GM18868 (cell line): ENCODE measurements at regions not wholly inside any gene's neighbourhood (a gene's known extent, or its start where the extent isn't known, plus 50 kb on each side); places are given as distances from the start of the nearest gene placed in this dataset.
"Not testable (repeated sequence)": the region's sequence is repeated elsewhere in the genome, so short reads cannot be mapped to it uniquely, and the experiment has no call there.

ENCODE experiments used
- ATAC-seq: cut with Tn5 transposase; IDR thresholded peaks from one replicate; pipeline ENCODE4 v1.9.1; 2021; ENCODE audit warnings: mild to moderate bottlenecking, moderate library complexity; ENCODE audit not compliant: unreplicated experiment

DNA sequence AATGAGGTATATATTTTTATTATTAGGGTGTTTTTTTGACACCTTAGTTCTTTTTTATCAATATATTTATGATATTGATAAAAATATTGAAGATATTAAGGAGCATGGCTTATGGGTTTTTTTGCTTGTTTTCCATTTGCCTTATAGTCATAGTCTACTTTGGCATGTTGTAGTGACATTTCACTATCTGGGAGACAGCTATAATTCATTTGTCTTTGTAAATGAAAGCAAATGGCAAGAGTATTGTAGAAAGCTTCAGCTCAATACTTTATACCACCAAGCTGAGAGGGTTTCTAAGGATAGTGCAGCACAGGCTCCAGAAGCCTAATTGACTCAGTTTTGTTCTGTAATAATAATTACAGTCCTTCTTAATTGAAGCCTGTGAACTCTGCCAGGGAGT is 1182.3 kb downstream of the EFNA5 start:
- ATAC-seq: no peak

DNA sequence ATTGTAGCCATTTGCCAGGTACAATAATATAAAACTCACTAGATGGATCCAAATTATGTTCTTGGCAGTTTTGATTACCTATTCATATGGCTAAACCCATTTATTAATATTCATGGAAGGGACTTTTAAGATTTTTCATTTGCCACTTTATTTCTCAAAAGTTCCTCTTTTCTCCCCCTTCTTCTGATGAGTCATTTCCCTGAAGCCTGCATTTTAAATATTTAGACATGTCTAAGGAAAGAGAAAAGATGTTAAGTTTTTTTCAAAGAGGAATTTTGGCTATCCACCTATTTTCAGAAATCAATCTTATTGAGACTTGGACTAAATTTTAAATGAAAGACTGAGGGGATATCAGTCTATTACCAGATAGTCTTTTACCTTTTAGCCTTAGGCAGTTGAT is 1189.4 kb downstream of the EFNA5 start:
- no peak for ATAC-seq

DNA sequence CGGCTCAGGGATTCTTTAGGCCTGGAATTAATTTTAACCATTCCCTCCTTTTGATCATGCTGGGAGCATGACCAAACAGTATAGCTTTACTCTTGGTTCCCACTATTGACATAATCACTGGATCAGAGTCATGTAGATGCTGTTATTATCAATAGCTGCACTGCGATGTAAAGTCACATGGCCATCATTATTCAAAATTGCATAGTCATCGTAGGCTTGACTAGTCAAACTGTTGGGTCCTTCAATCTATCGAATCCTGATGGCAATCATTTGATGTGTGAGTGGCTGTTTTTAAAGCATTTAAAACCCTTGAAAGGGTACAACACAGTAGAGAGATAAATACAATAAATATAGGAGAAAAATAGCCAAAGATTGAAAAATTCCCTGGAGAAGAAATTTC is 1194.1 kb downstream of the EFNA5 start:
- no peak for ATAC-seq

DNA sequence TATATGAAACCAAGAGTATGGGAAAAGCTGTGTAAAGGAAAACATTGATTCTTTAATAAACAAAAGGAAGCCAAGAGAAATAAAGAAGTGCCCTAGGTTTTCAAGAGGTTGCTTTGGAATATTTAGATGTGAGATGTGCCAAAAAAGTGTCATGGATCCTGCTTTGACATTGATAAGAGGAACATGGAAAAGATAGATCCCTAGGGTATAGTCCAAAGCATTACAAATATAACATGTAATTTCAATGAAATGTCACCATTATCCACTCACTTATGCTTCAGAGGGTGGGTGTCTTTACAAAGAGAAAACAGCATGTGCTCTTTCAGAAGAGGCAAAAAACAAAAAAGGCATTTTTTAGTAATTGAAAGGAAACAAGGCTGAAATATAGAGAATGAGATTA is 1196.7 kb downstream of the EFNA5 start:
- ATAC-seq: no peak

DNA sequence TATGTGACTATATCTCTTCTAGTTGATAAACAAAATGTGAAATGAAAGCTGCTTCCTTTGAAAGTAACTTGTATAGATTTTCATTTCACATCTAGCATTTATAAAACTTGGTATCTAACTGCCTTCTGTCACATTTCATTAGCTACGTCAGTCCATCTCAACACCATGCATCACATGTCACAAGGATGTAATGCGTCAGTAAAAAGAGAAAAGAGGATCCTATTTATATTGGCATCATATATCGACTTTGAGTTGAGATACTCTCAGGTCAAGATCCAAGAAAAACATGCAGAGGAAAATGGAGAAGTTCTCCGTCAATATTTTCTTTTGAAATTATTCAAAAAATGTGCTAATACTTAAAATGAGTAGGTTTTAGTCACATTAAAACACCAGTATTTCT is 1211.2 kb downstream of the EFNA5 start:
- no peak for ATAC-seq

DNA sequence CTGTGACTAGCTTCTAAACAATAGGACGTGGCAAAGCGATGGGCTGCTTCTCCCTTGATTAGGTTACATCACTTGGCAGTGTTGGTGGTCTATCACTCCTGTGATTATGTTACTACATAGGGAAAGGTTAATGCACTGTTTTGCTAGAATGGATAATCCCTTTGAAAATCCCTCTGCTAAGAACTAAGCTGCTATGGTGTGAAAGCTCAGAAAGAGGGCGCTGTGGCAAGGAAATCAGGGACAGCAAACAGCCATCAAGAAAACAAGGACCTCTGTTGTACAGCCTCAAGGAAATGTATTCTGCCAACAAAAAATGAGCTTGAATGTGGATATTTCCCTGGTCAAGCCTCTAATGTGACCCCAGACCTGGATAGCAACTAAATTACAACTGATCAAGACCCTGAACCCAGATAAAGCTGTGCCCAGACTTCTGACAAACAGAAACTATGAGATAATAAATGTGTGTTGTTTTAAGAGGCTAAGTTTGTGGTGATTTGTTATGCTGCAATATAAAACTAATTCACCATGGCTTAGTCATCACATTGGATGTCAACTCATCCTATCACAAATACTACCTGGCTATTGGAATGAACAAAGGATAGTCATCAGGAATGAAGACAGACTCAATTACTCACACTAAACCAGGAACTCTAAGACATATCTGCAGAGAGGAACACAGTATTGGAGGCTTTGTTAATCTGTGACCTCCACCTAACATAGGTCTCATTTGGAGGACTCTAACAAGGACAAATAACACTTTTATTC is 1215.9 kb downstream of the EFNA5 start:
- ATAC-seq: no peak

DNA sequence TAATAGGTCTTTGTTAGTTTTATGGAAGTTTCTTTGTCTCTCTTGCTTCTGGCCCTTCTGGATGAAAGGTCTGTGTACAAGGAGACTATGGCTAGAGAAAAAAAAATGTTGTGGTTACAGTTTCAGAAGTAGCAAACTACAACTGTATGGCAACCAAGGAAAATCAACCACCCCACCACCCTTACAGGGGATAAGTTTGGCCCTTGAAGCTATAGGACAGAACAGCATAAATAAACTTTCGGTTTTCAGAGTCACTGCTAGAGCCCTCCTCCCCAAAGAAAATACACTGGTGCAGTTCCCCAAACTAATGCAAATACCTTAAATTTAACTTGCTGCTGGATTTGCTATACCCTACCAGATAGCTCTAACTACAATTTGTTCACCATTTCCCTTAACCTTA is 1216.7 kb downstream of the EFNA5 start:
- no peak for ATAC-seq

DNA sequence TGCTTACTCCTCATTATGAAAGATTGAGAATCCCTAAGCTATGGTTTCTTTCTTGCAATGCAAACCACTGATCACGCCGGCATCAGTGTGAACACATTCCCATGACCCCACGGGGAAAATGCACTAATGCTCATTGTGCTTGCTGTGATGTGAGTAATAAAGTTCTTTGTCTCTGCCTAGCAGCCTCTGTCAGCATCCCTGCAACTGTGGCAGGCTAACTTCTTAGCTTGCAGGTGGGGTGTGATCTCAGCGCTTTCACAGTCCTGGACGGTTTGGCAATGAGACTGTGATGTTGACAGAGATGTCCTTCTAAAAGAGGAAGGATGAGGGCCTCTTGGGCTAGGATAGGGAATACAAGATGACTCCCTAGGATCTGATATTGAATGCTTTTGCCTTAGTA is 1218.7 kb downstream of the EFNA5 start:
- ATAC-seq: no peak

DNA sequence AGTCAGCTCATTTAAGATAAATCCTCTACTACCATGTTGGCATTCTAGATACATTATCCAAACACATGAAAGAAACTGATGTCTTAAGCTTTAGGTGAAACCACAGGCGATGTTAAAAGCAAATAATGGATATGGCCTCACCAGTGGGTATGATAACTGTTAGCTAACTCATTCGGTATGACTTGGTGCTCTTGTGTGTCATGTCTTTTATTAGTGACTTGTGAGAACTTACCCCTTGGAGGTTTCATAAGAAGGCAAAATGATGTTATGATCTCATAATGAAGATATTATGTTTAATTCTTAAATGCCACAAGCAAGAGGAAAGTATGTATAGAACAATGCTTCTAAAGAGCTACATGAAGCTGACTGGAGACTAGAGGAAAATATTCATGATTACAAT is 1227.0 kb downstream of the EFNA5 start:
- no peak for ATAC-seq

DNA sequence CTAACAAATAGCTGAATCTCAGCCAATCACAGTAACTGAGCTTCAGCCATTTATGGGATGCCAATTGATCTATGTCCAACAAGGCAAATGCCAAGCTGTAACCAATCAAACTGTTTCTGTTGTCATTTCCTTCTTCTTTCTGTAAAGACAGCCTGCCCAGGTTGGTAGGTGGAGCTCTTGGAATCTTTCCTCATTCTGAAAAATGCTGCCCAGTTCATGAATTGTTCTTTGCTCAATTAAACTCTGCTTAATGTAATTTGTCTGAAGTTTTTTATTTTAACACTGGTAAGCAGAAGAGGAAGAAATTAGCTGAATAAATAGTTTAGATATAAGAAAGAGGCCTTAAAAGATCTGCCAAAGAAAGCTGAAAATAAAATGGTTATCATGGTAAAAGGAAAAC is 1235.6 kb downstream of the EFNA5 start:
- no peak for ATAC-seq

DNA sequence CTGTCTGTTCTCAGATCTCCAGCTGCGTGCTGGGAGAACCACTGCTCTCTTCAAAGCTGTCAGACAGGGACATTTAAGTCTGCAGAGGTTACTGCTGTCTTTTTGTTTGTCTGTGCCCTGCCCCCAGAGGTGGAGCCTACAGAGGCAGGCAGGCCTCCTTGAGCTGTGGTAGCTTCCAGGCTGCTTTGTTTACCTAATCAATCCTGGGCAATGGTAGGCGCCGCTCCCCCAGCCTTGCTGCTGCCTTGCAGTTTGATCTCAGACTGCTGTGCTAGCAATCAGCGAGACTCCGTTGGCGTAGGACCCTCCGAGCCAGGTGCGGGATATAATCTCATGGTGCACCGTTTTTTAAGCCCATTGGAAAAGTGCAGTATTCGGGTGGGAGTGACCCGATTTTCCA is 1240.0 kb downstream of the EFNA5 start:
- not testable (repeated sequence) for ATAC-seq

DNA sequence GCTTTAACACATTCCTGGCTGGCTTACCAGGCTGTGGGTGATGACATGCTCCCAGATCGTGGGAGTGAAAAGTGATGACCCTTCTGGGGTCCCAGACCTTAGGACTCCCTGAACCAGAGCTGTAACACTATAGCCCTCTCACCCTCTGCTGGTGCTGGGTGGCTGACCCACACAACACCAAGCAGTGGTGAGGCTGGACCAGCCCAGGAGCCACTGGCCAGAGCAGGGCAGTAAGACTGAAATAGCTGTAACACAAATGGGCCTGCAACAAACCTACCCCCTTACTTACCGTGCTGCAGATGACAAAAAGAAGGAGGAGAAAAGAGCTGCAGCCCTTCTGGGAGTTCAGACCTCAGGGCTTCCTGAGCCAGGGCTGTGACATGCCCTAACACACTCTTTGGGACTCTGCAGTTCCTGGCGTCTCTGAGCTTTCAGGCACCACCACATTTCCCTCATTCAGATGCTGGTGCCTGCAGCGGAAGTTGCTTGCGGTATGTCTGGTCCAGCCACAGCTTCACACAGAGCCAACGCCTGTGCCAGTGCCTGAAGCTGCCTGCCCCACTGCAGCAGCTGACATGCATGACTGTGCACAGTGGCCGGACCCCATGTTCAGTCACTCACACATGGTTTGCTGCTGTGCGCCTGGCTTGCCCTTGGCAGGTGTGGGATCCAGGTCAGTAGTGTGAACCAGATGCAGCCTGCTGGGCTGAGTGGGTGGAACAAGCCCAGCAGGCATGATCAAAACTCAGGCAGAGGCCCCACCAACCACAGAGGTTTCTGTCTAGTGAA is 1247.4 kb downstream of the EFNA5 start:
- peak; percentile 92 for ATAC-seq

DNA sequence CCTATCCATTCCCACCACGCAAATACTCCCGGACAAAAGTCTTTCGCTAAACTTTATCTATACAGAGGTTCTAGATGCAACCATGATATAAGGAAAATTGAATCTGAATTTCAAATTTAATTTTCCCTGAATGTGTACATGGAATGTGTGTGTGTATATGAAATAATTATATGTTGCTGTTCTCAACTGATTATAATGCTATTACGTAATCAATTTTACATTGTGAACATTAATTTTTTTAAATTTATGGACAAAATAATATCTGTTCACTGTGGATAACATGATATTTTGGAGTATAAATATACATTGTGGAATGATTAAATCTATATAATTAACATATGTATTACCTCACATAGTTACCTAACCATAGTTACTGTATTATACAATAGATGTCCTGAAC is 1250.6 kb downstream of the EFNA5 start:
- no peak for ATAC-seq

DNA sequence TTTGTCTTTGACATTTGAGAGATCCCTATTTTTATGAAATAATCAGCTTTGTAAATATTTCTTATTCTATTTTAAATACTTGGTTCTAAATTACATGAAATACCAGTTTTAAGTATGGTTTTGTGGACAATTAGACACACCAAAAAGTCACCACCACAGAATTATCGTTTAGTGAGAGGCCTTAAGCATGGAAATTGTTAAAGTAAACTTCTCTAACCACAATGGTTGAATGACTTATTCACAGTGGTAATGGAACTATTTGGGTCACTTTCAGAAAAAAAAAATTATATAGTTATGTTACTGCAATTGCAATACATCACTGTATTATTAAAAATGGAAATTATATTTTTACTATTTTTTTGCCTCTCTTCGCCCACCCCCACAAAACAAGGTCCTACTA is 1252.5 kb downstream of the EFNA5 start:
- ATAC-seq: no peak

DNA sequence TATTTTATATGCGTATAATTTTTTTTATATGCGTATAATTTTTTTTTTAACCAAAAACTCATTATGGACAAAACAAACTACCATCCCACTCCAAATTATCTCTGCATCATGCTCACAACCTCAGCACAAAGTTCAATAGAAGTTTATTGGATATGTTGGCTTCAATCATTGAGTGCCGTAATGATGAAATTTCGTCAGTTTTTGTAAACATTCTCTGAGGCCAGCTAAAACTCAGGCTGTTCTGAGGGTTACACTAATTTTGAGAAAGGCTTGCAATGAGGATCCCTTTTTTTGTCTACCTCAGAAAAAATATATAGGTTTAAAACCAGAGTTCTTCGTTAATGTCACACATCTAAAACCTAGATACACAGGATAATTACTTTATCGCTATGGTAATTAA is 1253.2 kb downstream of the EFNA5 start:
- ATAC-seq: no peak

DNA sequence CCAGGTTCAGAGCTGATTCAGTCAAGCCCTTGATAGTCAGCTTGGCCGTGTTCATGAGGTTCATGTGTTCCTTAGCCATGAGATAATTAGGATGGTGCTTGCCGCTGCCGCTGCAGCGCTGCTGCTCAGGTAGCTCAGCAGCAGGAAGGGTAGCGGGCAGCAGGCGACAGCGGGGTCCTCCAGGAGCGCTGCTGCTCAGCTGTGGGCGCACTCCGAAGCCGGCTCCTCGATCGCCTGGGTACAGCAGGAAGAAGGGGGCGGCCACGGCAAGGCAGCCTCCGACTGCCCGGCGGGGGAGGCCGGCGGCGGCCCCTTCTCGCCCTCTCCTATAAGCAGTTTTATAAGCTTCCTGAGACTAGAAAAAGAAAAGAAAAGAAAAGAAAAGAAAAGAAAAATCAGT is 1253.6 kb downstream of the EFNA5 start:
- no peak for ATAC-seq

DNA sequence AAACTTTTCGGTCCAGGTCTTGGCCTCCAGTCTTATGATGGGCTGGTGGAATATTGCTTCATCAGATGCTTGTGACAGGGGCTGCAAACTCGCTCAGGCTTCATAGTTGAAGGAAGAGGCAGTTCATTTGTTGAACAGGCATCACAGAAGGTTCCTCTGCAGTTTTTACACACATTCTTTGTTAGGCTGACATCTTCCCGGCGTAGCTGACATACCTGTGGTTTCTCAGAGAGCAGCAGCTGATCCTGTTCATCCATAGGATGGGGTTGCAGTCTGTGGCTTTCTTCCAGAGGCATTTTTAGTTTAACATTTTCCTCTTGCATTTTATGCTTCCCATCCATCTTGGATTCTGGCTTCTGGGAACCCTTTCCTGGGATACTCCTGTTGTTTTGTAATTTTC is 1255.2 kb downstream of the EFNA5 start:
- ATAC-seq: no peak

DNA sequence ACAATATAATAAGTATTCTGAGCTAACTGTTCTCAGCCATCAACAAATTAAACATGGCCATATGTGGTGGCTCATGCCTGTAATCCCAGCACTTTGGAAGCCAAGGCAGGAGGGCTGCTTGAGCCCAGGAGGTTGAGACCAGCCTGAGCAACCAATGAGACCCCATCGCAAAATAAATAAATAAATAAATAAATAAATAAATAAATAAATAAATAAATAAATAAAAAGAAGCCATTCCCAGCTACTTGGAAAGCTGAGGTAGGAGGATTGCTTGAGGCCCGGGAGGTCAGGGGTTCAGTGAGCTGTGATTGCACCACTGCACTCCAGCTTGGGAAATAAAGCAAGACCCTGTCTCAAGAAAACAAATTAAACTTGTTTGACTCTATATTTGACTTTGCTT is 1256.4 kb downstream of the EFNA5 start:
- no peak for ATAC-seq

DNA sequence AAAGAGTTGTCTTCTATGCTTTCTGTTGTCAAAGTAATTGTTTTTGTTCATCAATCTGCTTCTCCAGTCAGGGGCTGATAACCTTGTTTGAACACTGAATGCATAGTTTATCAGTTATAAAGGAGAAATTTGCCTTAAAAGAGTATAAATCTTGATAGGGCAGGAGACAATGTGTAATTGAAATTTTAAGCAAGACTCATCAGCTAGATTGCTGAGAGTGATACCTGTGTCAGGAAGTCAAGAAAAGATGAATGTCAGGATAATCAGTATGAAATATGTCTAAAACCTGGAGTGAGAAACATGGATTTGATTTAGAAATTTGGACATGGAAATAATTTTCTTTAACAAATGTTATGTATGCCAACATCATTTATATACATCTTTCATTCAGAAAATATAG is 1258.1 kb downstream of the EFNA5 start:
- no peak for ATAC-seq

DNA sequence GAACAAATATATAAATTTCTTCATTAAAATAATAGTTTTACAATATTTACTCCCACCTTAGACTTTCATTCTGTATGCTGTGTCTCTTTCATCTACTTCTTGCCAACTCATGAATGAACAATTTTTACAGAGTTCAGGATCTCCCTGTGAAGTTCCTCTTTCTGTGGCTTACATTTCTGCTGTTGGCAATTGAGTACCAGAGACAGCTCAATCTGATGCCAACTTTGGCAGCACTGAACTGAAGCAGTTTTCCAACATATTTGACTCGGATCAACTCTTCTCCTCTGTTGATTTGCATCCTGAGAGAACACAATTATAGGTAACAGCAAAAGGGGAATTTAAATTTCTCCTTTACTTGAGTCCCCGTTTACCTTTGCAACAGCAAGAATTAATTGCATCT is 1262.2 kb downstream of the EFNA5 start:
- ATAC-seq: no peak

DNA sequence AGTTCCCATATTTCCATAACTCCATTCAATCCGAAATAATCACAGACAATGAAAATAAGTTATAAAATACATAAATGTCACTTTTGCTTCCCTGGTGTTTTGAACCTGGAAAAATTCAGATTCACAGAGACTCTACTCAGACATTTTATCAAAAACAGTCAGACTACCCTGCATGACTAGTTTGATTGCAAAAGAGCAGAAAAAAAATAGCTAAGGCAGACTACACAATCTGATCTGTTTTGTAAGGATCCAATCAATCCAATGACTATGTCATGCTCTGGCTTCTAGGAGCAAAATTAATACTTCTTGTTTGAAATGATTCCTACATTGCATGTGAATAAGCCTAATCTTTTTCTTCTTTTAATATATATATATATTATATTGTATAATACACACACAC is 1262.6 kb downstream of the EFNA5 start:
- ATAC-seq: no peak

DNA sequence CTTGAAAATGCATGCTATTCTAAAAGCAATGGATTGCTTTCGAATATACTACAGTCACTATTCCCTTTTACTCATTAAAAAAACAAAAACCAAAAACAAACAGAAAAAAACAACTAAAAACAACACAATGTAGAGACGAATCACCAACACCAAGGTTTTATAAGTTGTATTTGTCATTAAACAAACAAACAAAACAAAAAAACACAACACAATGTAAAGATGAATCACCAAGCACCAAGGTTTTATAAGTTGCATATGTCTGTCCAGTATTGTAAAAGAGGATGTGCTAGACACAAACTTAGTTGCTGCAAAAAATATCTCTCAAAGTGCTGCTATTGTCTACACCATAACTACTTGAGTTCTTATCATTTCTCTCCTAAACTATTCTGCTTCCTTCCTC is 1269.2 kb downstream of the EFNA5 start:
- no peak for ATAC-seq

DNA sequence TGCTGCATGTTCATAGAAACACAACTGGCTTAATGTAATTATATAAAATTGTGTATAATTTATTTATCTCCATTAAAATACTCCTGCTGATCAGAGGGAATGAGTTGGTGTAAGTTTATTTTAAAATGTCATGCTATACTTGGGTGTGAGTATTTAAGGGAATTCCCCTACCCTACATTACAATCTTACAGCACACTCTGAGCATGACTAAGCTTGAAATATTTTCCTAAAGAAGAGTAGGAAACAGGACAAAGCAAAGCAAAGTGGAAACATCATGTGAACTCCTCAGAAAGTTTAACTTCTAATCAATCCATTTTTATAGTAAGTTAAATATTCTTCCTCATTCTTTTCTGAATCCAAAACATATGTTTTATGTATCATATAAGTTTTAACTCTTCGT is 1271.3 kb downstream of the EFNA5 start:
- ATAC-seq: peak; percentile 53
